Brain microvascular endothelial cell (primary cell): ENCODE measurements at regions not wholly inside any gene's neighbourhood (a gene's known extent, or its start where the extent isn't known, plus 50 kb on each side); places are given as distances from the start of the nearest gene placed in this dataset.

Experiments used
- DNase-seq: peaks from one replicate; pipeline ENCODE4 v3.0.0-alpha.2; 2020
- H3K27ac ChIP-seq: fragments of 250-450 bp; sonication (Bioruptor Pico); 2 replicates; pipeline ENCODE4 v1.5.1; 2020; ENCODE audit warnings: mild to moderate bottlenecking, moderate library complexity
- H3K27me3 ChIP-seq: fragments of 250-450 bp; sonication (Bioruptor Pico); replicated peaks from 2 replicates; pipeline ENCODE4 v1.5.1; 2020; ENCODE audit warnings: mild to moderate bottlenecking
- H3K36me3 ChIP-seq: fragments of 250-450 bp; sonication (Bioruptor Pico); replicated peaks from 2 replicates; pipeline ENCODE4 v1.5.1; 2020; ENCODE audit warnings: mild to moderate bottlenecking
- H3K4me3 ChIP-seq: 2 replicates; pipeline ENCODE4 v1.5.1; 2011; ENCODE audit warnings: low read depth, mild to moderate bottlenecking, control low read depth, low read length, moderate library complexity
- in situ Hi-C: cut with HindIII; loops from 2 replicates; pipeline ENCODE4 v1.10.0; 2017; ENCODE audit warnings: low sequenced_read_pairs, low pct_ligation_motif_present
- TF ChIP-seq, protein P1 (sequence below): IDR thresholded peaks from 2 replicates; pipeline ENCODE4 v1.5.1; 2011; ENCODE audit warnings: low read depth, mild to moderate bottlenecking, moderate library complexity, low read length, control low read depth, inconsistent platforms; ENCODE audit errors: missing control alignments

DNA sequence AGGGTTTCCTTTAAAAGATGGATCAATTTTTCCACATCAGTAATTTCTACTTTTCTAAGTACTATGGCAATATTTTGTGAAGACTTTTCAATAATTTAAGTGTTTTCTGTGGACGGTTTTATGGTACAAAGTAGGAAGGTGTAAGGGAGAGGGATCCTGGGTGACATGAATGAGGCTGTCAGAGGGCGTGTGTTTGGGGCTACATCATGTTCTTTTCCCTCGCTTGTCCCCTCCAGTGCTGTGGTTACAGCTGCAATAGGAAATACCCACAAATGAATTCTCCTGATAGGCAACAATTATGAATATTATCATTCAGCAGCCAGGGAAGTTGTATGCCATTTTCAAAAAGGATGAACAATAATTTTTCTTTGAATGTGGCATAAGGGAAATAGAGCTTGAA lies 83.8 kb downstream of the CAVIN4 start:
- in situ Hi-C loops, result no loop called here
- Histone ChIP-seq H3K27me3 (no peaks in the 10 kb centered on the region), H3K27ac (no peak overlapping the region), H3K4me3 (no peak overlapping the region), H3K36me3 (no peaks in the 10 kb centered on the region)
- TF ChIP-seq, protein P1, sequence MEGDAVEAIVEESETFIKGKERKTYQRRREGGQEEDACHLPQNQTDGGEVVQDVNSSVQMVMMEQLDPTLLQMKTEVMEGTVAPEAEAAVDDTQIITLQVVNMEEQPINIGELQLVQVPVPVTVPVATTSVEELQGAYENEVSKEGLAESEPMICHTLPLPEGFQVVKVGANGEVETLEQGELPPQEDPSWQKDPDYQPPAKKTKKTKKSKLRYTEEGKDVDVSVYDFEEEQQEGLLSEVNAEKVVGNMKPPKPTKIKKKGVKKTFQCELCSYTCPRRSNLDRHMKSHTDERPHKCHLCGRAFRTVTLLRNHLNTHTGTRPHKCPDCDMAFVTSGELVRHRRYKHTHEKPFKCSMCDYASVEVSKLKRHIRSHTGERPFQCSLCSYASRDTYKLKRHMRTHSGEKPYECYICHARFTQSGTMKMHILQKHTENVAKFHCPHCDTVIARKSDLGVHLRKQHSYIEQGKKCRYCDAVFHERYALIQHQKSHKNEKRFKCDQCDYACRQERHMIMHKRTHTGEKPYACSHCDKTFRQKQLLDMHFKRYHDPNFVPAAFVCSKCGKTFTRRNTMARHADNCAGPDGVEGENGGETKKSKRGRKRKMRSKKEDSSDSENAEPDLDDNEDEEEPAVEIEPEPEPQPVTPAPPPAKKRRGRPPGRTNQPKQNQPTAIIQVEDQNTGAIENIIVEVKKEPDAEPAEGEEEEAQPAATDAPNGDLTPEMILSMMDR, result no peak
- DNase-seq, result no peak

DNA sequence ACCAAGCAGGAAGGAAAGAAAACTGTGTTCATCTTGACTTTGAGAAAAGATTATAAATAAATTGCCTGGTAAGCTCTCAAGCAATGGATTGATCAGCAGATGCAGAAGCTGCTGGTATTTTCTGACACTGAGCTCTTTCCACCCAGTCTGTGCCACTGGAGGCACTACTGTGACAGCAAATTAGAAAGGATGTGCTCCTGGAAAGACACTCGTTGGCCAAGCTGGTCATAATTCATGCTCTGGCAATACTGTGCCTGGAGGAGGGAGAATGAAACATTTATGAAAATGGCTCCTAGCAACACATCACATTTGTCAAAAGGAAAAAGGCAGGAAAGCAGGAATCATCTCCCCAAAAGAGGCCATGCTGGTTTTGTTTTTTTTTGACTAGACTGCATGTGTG lies 84.2 kb downstream of the CAVIN4 start:
- in situ Hi-C loops, result no loop called here
- Histone ChIP-seq H3K27me3 (no peaks in the 10 kb centered on the region), H3K36me3 (no peaks in the 10 kb centered on the region), H3K4me3 (no peak overlapping the region), H3K27ac (no peak overlapping the region)
- no peak for DNase-seq
- TF ChIP-seq, protein P1, result no peak

DNA sequence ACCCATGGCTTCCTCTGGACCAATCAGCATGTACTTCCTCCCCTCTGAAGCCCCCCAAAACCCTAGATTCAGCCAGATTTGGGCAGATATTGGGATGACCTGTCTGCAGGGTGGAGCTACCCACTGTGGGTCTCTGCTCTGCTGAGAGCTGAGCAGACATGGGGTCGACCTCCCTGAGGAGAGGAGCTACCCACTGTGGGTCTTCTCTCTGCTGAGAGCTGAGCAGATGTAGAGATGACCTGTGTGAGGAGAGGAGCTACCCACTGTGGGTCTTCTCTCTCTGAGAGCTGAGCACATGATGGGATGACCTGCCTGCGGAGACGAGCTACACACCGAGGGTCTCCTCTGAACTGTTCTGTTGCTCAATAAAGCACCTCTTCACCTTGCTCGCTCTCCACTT lies 89.6 kb downstream of the CAVIN4 start:
- in situ Hi-C loops, result no loop called here
- Histone ChIP-seq H3K27ac (no peak overlapping the region), H3K27me3 (no peaks in the 10 kb centered on the region), H3K36me3 (no peaks in the 10 kb centered on the region), H3K4me3 (no peak overlapping the region)
- TF ChIP-seq, protein P1, result no peak
- DNase-seq, result no peak

DNA sequence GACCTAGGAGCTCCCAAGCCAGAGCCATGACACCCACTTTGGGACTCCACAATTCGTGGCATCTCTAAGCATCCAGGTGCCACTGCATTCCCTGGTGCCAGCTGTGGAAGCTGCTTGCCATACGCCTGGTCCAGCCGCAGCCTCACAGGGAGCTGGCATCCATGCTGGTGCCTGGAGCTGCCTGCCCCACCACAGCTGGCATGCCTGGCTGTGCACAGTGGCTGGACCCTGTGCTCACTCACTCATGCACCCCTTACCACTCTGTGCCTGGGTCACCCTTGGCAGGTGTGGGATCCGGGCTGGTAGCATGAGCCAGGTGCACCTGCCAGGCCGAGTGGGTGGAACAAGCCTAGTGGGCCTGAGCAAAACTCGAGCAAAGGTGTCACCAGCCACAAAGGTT lies 90.1 kb downstream of the CAVIN4 start:
- TF ChIP-seq, protein P1, result no peak
- Histone ChIP-seq H3K36me3 (no peaks in the 10 kb centered on the region), H3K27me3 (no peaks in the 10 kb centered on the region), H3K27ac (no peak overlapping the region), H3K4me3 (no peak overlapping the region)
- in situ Hi-C loops, result no loop called here
- no peak for DNase-seq

DNA sequence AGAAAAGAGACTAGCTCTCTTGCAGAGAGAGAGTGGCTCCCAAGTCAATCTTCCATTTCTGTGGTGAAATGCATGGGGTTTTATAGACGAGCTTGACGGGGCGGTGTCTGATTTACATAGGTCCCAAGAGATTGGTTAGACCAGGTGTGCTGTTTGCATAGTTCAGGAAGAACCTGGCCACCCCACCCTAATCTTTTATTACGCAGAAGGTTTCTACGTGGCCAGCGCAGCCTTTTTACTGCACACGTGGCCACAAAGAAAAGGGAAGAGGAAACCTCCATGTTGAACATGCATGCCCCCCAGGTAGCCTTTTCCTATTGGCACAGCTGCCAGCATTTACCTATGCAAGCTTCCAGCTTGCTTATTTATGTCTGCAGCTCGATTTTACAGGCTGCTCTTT lies 92.1 kb downstream of the CAVIN4 start:
- TF ChIP-seq, protein P1, result no peak
- no peak overlapping the region for H3K27ac ChIP-seq
- H3K4me3 ChIP-seq, result no peak overlapping the region
- H3K36me3 ChIP-seq, result no peaks in the 10 kb centered on the region
- in situ Hi-C loops, result no loop called here
- no peak for DNase-seq
- H3K27me3 ChIP-seq, result no peaks in the 10 kb centered on the region

DNA sequence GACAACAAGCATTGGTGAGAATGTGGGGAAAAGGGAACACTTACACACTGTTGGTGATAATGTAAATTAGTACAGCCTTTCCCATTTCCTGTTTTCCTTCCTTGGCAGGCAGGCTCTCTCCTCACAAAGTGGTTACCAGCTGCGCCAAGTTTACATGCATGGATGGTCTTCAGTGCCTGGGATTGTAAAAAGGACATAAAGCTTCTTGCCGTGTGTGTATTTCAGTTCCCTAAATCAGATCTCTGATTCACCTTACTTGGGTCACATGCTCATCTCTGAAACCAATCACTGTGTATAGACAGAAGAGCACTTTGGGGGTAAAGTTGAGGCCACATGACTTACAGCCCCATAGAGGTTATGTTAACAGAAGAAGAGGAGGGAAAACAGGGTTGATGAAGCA lies 92.8 kb downstream of the CAVIN4 start:
- in situ Hi-C loops, result no loop called here
- DNase-seq, result no peak
- TF ChIP-seq, protein P1, result no peak

More for the DNA sequence above, 92.8 kb downstream of the CAVIN4 start:
- Histone ChIP-seq H3K4me3 (no peak overlapping the region), H3K27ac (no peak overlapping the region), H3K27me3 (no peaks in the 10 kb centered on the region), H3K36me3 (no peaks in the 10 kb centered on the region)
